Fibroblast of villous mesenchyme (primary cell): ENCODE measurements at regions not wholly inside any gene's neighbourhood (a gene's known extent, or its start where the extent isn't known, plus 50 kb on each side); places are given as distances from the start of the nearest gene placed in this dataset.

Experiments used
- DNase-seq: peaks from one replicate; pipeline ENCODE4 v3.0.0-alpha.2; 2010; ENCODE audit warnings: low read depth
- H3K4me3 ChIP-seq: 2 replicates; pipeline ENCODE4 v1.5.1; 2011; ENCODE audit warnings: low read depth, mild to moderate bottlenecking, low read length
- TF ChIP-seq, protein P1 (sequence below): IDR thresholded peaks from 2 replicates; pipeline ENCODE4 v1.5.1; 2012; ENCODE audit warnings: low read depth, mild to moderate bottlenecking, low read length; ENCODE audit not compliant: insufficient read depth

DNA sequence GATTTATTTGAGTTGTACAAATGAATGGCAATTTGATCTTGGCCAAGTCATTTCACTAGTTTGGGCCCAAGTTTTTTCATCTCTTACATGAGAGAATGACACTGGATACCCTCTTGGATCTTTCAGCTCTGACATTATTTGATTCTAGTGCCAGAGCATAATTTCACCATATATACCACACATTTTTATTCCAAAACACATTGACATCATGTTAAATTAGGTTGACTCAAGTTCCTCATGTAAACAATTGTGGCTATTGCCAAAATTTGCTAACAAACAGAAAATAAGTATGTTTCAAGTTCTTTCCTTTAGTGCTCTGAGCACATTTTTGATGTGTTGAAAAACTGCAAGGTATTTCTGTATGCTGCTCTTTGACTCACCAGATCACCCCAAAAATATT, 375.8 kb downstream of the ZNF608 start:
- H3K4me3 ChIP-seq = no peak overlapping the region
- no peak for DNase-seq
- TF ChIP-seq, protein P1, sequence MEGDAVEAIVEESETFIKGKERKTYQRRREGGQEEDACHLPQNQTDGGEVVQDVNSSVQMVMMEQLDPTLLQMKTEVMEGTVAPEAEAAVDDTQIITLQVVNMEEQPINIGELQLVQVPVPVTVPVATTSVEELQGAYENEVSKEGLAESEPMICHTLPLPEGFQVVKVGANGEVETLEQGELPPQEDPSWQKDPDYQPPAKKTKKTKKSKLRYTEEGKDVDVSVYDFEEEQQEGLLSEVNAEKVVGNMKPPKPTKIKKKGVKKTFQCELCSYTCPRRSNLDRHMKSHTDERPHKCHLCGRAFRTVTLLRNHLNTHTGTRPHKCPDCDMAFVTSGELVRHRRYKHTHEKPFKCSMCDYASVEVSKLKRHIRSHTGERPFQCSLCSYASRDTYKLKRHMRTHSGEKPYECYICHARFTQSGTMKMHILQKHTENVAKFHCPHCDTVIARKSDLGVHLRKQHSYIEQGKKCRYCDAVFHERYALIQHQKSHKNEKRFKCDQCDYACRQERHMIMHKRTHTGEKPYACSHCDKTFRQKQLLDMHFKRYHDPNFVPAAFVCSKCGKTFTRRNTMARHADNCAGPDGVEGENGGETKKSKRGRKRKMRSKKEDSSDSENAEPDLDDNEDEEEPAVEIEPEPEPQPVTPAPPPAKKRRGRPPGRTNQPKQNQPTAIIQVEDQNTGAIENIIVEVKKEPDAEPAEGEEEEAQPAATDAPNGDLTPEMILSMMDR = no peak

DNA sequence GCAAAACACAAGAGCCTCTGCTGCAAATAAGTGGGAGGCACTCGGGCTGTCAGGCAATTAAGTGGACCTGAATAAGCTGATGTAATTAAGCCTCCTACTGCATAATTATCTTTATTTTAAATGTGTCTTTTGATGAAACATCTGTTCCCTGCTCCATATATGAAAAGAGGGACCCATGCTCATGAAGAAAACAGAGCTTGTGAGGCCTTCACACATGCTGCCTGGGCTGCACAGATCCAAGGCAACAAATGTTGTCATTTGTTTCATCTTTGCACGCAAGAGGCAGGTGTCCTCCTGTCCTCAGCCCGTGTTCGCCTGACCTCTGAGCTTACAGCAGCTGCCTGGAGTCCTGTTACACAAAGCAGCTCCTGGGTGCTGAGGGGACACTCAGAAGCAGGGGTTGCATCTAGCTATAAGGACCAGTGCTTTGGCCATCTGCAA, 381.1 kb downstream of the ZNF608 start:
- H3K4me3 ChIP-seq = no peak overlapping the region
- TF ChIP-seq, protein P1 = no peak
- DNase-seq = no peak

DNA sequence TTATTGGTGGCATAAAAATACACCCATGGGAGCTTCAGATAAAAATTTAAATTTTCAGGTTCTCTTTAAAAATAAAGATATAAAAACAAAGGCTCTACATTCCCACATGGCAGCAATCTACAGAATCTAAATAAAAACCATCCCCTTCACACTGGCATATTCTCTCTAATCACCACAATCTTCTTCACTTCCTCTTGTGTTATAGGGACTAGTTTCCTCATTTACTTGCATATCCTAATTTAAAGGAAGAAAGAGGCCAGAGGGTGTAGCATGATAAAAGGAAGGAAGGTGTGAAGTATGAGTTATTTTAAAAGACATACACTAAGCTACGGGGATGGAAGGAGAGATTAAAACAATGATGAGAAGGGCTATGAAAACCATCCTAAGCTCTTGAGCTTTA, 390.5 kb downstream of the ZNF608 start:
- no peak for DNase-seq
- no peak overlapping the region for H3K4me3 ChIP-seq
- TF ChIP-seq, protein P1 = no peak

DNA sequence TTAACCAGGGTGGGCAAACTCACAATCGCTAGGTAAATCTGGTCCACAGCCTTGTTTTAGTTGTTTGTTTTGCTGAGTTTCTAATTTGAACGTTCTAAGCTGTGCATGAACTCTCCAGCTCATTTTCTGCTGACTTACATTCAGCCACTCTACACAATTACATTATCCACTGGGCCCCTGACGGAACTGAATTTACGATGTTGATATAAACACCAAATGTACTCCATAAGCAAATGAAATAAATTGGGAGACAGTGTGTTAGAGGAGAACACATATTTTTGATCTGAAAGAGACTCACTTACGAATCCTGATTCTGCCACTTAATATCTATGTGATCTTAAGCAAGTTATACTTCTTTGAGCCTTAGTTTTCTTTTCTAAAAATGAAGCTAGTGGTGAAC, 393.4 kb downstream of the ZNF608 start:
- DNase-seq = no peak
- no peak overlapping the region for H3K4me3 ChIP-seq
- TF ChIP-seq, protein P1 = no peak

DNA sequence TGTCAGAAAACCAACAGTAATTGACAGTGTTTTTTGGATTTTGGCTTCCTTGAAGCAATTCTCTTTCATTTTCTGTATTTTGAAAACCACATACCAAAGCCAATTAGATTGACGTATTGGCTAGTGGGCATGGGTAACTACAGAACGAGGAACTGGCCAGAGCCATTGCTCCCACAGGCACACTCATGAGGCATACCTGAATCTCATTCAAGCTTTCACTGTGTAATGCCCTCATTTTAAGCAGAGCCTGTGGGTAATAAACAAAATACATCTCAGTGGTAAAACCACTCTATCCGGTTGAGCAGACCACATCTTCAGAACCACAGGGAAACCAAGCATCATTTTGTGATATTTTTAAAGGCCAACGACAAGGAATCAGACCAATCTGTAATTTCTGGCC, 394.1 kb downstream of the ZNF608 start:
- DNase-seq = no peak
- H3K4me3 ChIP-seq = no peak overlapping the region
- TF ChIP-seq, protein P1 = no peak

DNA sequence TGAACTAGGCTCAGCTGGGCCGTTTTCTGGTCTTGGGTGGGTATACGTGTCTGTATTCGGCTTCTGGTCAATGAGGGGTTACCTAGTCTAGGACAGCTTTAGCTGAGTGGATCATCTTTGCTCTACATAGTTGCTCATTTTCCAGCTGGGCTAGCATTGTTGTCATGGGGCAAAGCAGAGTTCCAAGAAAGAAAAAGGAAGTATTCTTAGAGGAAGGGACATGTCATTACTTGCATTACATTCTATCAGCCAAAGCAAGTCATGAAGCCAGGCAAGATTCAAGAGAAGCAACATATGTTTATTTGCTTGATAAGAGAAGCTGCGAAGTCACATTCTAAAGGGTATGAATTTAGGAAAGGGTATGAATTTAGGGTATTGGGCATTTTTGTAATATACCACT, 396.5 kb downstream of the ZNF608 start:
- TF ChIP-seq, protein P1 = no peak
- DNase-seq = no peak
- no peak overlapping the region for H3K4me3 ChIP-seq

DNA sequence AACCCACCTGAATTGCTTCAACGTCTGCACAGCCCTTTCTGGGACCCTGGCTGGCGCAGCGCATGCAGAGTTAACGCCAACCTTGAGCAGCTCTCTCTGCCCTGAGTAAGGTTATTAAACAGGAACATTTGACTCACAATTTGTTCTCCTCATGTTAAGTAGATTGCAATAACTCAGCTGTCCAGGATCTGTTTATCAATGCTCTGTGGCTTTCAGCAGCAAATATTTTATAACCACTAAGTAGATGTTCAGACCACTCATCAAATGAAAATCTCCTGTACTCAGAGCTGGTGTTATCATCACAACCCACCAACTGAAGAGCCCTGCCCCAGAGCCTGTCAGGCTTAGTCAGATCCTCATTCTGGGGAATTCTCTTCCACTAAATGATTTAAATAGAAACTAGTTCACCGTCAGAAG, 403.0 kb downstream of the ZNF608 start:
- TF ChIP-seq, protein P1 = no peak
- DNase-seq = peak; percentile 94
- H3K4me3 ChIP-seq = no peak overlapping the region
